Adrenal gland (tissue), 5 donors: ENCODE measurements at regions not wholly inside any gene's neighbourhood (a gene's known extent, or its start where the extent isn't known, plus 50 kb on each side); places are given as distances from the start of the nearest gene placed in this dataset.

Experiments used
- POLR2A ChIP-seq, 2 donors: fragments of 450-650 bp; IDR thresholded peaks; one replicate each; pipeline ENCODE4 v1.6.1; 2017; ENCODE audit warnings: antibody characterized with exemption in 2 of 2, mild to moderate bottlenecking in 2 of 2, moderate library complexity in 1 of 2
- TF ChIP-seq, protein P1 (sequence below), 6 experiments: fragments of 450-650 bp in 4 of 6; fragments of 200-600 bp in 2 of 6; sonication (generic) in 1 of 6; IDR thresholded peaks; 1 replicate in 5 of 6; 2 replicates in 1 of 6; pipeline versions ENCODE4 v1.5.1 to v1.8.0; 2016 to 2021; ENCODE audit warnings: antibody characterized with exemption in 6 of 6, mild to moderate bottlenecking in 2 of 6, moderate library complexity in 1 of 6
- donor health status: DM: no; HTN: no; CAD: no.

DNA sequence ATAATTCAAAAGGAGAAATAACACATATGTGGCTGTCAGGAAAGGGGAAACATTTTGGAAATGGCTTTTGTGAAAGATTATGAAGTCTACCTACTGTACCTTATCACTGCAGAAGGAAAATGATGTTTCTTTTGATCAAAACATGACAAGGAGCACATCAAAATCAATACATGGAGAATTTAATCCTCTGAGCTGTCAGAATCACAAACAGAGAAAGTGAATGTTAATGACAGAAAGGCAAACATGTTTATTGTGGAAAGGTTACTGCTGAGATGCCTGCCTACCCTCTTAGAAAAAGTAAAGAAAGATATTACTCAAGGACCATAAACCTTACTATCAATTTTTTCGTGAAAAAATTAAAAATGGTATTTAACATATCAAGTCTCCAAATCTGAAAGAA is 794.5 kb upstream of the GYPC start:
- TF ChIP-seq, protein P1, sequence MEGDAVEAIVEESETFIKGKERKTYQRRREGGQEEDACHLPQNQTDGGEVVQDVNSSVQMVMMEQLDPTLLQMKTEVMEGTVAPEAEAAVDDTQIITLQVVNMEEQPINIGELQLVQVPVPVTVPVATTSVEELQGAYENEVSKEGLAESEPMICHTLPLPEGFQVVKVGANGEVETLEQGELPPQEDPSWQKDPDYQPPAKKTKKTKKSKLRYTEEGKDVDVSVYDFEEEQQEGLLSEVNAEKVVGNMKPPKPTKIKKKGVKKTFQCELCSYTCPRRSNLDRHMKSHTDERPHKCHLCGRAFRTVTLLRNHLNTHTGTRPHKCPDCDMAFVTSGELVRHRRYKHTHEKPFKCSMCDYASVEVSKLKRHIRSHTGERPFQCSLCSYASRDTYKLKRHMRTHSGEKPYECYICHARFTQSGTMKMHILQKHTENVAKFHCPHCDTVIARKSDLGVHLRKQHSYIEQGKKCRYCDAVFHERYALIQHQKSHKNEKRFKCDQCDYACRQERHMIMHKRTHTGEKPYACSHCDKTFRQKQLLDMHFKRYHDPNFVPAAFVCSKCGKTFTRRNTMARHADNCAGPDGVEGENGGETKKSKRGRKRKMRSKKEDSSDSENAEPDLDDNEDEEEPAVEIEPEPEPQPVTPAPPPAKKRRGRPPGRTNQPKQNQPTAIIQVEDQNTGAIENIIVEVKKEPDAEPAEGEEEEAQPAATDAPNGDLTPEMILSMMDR (IDR thresholded peaks at IDR 0.05), result no peak
- TF ChIP-seq POLR2A (IDR thresholded peaks at IDR 0.05), result no peak
